ENCODE measurements at regions not wholly inside any gene's neighbourhood (a gene's known extent, or its start where the extent isn't known, plus 50 kb on each side); places are given as distances from the start of the nearest gene placed in this dataset.

- TF ChIP-seq CHD7 (IDR thresholded peaks at IDR 0.05; ENCODE audit: insufficient replicate concordance, low read length) (no peak), SRF (IDR thresholded peaks at IDR 0.05; ENCODE audit: low read depth, low read length) (no peak), RXRA (IDR thresholded peaks at IDR 0.05; ENCODE audit: insufficient read depth, low read depth, low read length) (no peak), RFX5 (IDR thresholded peaks at IDR 0.05; ENCODE audit: borderline replicate concordance, low read depth, low read length) (no peak), SP2 (IDR thresholded peaks at IDR 0.05; ENCODE audit: low read length) (no peak), BCL11A (IDR thresholded peaks at IDR 0.05; ENCODE audit: low read depth in 2 of 2, low read length in 2 of 2) (no peak), TAF7 (optimal IDR thresholded peaks at IDR 0.05; ENCODE audit: borderline replicate concordance, low read depth, low read length) (no peak), KDM4A (IDR thresholded peaks at IDR 0.05; ENCODE audit: low read depth, low read length, severe bottlenecking) (no peak), SP1 (IDR thresholded peaks at IDR 0.05; ENCODE audit: low read depth, low read length) (no peak), ASH2L (IDR thresholded peaks at IDR 0.05; ENCODE audit: low read length) (no peak), POLR2AphosphoS5 (IDR thresholded peaks at IDR 0.05; ENCODE audit: low read depth, low read length) (no peak), RAD21 (IDR thresholded peaks at IDR 0.05 in 1 of 2, conservative IDR thresholded peaks at IDR 0.05 in 1 of 2; ENCODE audit: low read depth in 2 of 2, low read length in 2 of 2) (no peak), GTF2F1 (IDR thresholded peaks at IDR 0.05; ENCODE audit: borderline replicate concordance, low read depth, low read length) (no peak)
Measured at GRCh38 chr5:74341221-74341620, 299.3 kb downstream of the ENC1 start (continued).
